Mucosa of descending colon (tissue), 3 donors: ENCODE measurements at regions not wholly inside any gene's neighbourhood (a gene's known extent, or its start where the extent isn't known, plus 50 kb on each side); places are given as distances from the start of the nearest gene placed in this dataset.

ENCODE experiments used
- ATAC-seq: fragments of 200-7000 bp; cut with Tn5 transposase; one replicate; pipeline ENCODE4 v1.9.1; 2020; ENCODE audit warnings: mild to moderate bottlenecking, moderate library complexity
- DNase-seq, 3 donors: peaks; one replicate each; pipeline ENCODE4 v3.0.0-alpha.2; 2020
- H3K36me3 ChIP-seq: fragments of 200-600 bp; one replicate; pipeline ENCODE4 v1.8.0; 2021; ENCODE audit warnings: low read depth, mild to moderate bottlenecking
- H3K4me1 ChIP-seq: fragments of 200-600 bp; one replicate; pipeline ENCODE4 v1.8.0; 2021; ENCODE audit warnings: low read depth, mild to moderate bottlenecking
- H3K4me3 ChIP-seq: fragments of 200-600 bp; one replicate; pipeline ENCODE4 v1.8.0; 2021; ENCODE audit warnings: mild to moderate bottlenecking
- H3K9me3 ChIP-seq: fragments of 200-600 bp; one replicate; pipeline ENCODE4 v1.8.0; 2021; ENCODE audit warnings: mild to moderate bottlenecking
- intact Hi-C, 2 donors: fragments of 100-400 bp; cut with DNase I in 1 of 2; cut with micrococcal nuclease in 1 of 2; formaldehyde crosslinking; loops; one replicate each; pipeline versions ENCODE4 v1.11.0 to v1.11.1; 2022; cut with DNase I, micrococcal nuclease
- TF ChIP-seq, protein P1 (sequence below): fragments of 200-600 bp; IDR thresholded peaks from one replicate; pipeline ENCODE4 v1.8.0; 2022; ENCODE audit warnings: antibody characterized with exemption, mild to moderate bottlenecking
- donor health status: DM: no; HTN: no; CAD: no; lungs with moderate emphysema.
- donor health status: DM: no; HTN: no; CAD: no.
- donor health status: DM: no; HTN: yes; CAD: no.

DNA sequence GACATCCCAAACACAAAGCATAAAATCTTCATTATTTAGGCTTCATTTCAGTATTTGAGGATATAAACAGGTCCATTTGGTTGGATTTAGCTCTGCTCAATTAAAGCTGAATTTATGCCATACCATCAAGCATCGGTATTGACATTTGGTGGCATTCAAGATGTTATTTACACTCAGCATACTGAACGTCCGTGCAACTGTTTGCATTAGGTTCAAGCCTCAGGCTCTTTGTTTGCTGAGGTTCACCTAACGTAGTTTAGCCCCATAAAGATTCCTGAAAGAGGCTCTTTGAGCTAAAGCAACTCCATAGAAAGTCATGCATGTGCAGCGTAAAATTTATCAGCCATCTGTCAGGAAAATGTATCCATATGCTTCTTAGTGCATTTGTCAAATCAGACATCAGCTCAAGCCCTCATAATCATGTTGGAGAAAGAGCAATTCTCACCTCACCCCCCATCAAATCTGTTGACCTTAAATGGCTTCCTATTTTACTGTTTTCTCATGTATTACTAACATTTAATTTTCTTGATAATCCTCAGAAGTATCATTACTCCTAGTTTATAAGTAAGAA, 366.9 kb downstream of the EPHA4 start:
- ATAC-seq, result peak; percentile 86
- Histone ChIP-seq H3K36me3 (no peaks in the 10 kb centered on the region), H3K4me3 (no peak overlapping the region), H3K9me3 (no peaks in the 10 kb centered on the region), H3K4me1 (no peaks in the 10 kb centered on the region)
- intact Hi-C loops, result no loop called here
- DNase-seq, result peak in 1 of 3 donors; percentile 17
- TF ChIP-seq, protein P1, sequence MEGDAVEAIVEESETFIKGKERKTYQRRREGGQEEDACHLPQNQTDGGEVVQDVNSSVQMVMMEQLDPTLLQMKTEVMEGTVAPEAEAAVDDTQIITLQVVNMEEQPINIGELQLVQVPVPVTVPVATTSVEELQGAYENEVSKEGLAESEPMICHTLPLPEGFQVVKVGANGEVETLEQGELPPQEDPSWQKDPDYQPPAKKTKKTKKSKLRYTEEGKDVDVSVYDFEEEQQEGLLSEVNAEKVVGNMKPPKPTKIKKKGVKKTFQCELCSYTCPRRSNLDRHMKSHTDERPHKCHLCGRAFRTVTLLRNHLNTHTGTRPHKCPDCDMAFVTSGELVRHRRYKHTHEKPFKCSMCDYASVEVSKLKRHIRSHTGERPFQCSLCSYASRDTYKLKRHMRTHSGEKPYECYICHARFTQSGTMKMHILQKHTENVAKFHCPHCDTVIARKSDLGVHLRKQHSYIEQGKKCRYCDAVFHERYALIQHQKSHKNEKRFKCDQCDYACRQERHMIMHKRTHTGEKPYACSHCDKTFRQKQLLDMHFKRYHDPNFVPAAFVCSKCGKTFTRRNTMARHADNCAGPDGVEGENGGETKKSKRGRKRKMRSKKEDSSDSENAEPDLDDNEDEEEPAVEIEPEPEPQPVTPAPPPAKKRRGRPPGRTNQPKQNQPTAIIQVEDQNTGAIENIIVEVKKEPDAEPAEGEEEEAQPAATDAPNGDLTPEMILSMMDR, result no peak

DNA sequence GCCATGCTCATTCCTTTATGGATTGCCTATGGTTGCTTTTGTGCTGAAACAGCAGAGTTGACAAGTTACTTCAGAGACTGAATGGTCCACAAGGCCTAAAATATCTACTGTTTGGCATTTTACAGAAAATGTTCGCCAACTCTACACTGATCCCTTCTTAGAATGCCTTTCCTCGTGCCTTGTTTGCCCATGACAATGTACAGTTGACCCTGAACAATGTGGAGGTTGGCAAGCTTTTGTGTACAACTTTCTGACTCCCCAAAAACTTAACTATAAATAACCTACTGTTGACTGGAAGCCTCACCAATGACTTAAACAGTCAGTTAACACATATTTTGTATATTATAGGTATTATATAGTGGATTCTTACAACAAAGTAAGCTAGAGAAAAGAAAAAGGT, 361.4 kb downstream of the EPHA4 start:
- Histone ChIP-seq H3K4me3 (no peak overlapping the region), H3K36me3 (no peaks in the 10 kb centered on the region), H3K9me3 (no peaks in the 10 kb centered on the region), H3K4me1 (peaks cover 6% of the 10 kb centered on the region)
- DNase-seq (no peak), ATAC-seq (no peak)
- TF ChIP-seq, protein P1, result no peak
- intact Hi-C loops, result no loop called here

DNA sequence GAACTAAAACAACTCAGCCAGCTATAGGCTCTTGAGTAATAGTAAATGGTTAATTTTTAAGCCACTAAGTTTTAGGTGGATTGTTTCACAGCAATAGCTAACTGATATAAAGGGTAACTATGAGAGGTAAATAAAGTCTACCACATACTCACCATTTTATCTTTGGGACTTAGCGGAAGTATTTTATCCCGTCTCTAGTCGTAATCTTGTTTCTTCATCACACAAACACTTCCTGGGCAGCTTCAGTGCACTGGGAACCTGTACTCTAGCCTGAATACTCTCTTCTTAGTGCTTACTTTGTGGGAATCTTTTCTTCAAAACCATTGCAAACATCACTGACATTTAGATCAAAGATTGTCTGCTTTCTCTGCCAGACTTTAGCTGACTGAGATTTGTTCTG, 360.5 kb downstream of the EPHA4 start:
- no peaks in the 10 kb centered on the region for H3K36me3 ChIP-seq
- ATAC-seq (peak; percentile 88), DNase-seq (peak in 1 of 3 donors; percentile 5)
- peaks cover 6% of the 10 kb centered on the region for H3K4me1 ChIP-seq
- H3K9me3 ChIP-seq, result no peaks in the 10 kb centered on the region
- no peak overlapping the region for H3K4me3 ChIP-seq
- intact Hi-C loops, result no loop called here
- TF ChIP-seq, protein P1, result no peak

DNA sequence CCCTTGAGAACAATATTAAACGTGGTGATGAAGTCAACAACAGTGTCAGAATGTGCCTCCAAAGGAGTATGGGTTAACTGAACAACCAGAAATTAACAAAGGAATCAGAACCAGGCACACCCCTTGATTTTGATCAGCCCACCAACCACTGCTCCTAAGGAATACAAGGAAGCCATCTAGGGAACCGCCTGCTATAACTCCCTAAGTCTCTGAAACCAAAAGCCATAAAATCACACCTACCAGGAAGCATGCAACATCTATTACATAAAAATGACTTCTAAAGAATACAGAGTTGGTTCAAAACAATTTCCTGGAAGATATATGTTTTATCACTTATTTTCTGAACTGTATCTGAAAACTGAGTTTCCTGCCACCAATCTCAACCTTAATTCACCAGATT, 360.0 kb downstream of the EPHA4 start:
- ATAC-seq (peak; percentile 94), DNase-seq (peak in 1 of 3 donors; percentile 40)
- Histone ChIP-seq H3K36me3 (no peaks in the 10 kb centered on the region), H3K9me3 (no peaks in the 10 kb centered on the region), H3K4me3 (no peak overlapping the region), H3K4me1 (peaks cover 6% of the 10 kb centered on the region)
- intact Hi-C loops, result no loop called here
- TF ChIP-seq, protein P1, result no peak

DNA sequence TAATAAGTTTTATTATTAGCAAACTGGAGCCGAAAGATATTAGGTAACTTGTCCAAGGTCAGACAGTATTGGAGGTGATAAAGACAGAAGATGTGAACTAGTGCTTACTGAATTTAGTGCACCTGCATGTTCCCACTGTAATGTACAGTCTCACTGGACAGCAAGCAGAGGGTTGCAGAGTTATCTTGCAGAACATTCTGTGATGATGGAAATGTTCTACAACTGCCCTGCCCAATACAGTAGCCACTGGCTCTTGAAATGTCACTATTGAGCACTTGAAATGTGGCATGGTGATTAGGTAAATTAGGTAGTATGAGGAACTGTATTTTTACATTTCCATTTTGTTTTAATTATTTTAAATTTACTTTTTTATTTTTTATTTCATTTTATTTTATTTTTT, 356.6 kb downstream of the EPHA4 start:
- Histone ChIP-seq H3K9me3 (no peaks in the 10 kb centered on the region), H3K4me1 (peaks cover 6% of the 10 kb centered on the region), H3K36me3 (no peaks in the 10 kb centered on the region), H3K4me3 (no peak overlapping the region)
- intact Hi-C loops, result no loop called here
- DNase-seq, result no peak
- ATAC-seq, result no peak
- TF ChIP-seq, protein P1, result no peak

DNA sequence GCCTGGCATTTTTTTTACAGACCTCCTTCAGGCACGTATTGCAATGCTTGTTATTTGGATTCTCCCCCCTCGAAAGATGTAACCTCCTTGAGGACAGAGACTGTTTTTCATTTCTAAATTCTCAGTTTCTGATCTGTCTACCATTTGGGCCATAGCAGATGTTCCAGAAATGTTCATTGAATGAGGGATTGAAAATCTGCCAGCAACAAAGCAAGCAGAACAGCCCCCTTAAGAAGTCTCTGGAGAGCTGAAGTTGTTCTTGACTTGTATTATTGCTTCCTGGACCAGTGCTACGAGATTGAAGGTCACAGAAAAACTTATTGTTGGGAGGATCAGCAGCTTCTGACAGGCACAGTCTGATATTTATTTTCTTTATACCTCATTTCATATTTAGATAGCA, 355.5 kb downstream of the EPHA4 start:
- no peaks in the 10 kb centered on the region for H3K9me3 ChIP-seq
- DNase-seq (no peak), ATAC-seq (no peak)
- peaks cover 6% of the 10 kb centered on the region for H3K4me1 ChIP-seq
- TF ChIP-seq, protein P1, result no peak
- no peaks in the 10 kb centered on the region for H3K36me3 ChIP-seq
- H3K4me3 ChIP-seq, result no peak overlapping the region
- intact Hi-C loops, result no loop called here
